H1 (cell line): ENCODE measurements at regions not wholly inside any gene's neighbourhood (a gene's known extent, or its start where the extent isn't known, plus 50 kb on each side); places are given as distances from the start of the nearest gene placed in this dataset.
"Not testable (repeated sequence)": the region's sequence is repeated elsewhere in the genome, so short reads cannot be mapped to it uniquely, and the experiment has no call there.

Experiments
- CTCF ChIA-PET: fragments of 300-600 bp; sonication (Branson Sonifier 250); formaldehyde crosslinking; loops from one replicate; lab custom pipeline; 2021; ENCODE audit not compliant: partially characterized antibody; lab: Charles Lee
- POLR2A ChIA-PET: fragments of 300-600 bp; sonication (Branson Sonifier 250); formaldehyde crosslinking; loops from one replicate; lab custom pipeline; 2021; ENCODE audit warnings: inconsistent platforms; ENCODE audit not compliant: partially characterized antibody; lab: Charles Lee
- DNase-seq, 2 experiments: peaks; one replicate each; pipeline versions ENCODE4 v3.0.0 to v3.0.0-alpha.2; 2010 to 2022; ENCODE audit warnings: low spot score in 2 of 2, low read depth in 1 of 2, mixed read lengths in 1 of 2
- FAIRE-seq: peaks from 2 replicates; lab custom pipeline; 2011; peaks lifted over from hg19 to GRCh38; lab: Jason Lieb, UNC
- H2AFZ ChIP-seq: 2 replicates; pipeline ENCODE4 v1.8.1; 2012; ENCODE audit warnings: low read length, inconsistent platforms
- H2AK5ac ChIP-seq: 2 replicates; pipeline ENCODE4 v1.6.1; 2013; ENCODE audit warnings: low read depth, low read length
- H2BK120ac ChIP-seq: replicated peaks from 2 replicates; pipeline ENCODE3; 2013; ENCODE audit warnings: low read depth, low read length, inconsistent platforms
- H2BK12ac ChIP-seq: 2 replicates; pipeline ENCODE4 v1.6.1; 2013; ENCODE audit warnings: low read depth, low read length
- H2BK15ac ChIP-seq: 2 replicates; pipeline ENCODE4 v1.6.1; 2013; ENCODE audit warnings: low read length
- H2BK20ac ChIP-seq: 2 replicates; pipeline ENCODE4 v1.6.1; 2013; ENCODE audit warnings: low read length
- H2BK5ac ChIP-seq: 2 replicates; pipeline ENCODE4 v1.6.1; 2013; ENCODE audit warnings: low read depth, low read length
- H3K14ac ChIP-seq: 2 replicates; pipeline ENCODE4 v1.6.1; 2013; ENCODE audit warnings: inconsistent platforms; ENCODE audit not compliant: insufficient read length
- H3K18ac ChIP-seq: 2 replicates; pipeline ENCODE4 v1.6.1; 2013; ENCODE audit warnings: low read length; ENCODE audit errors: extremely low read depth
- H3K23ac ChIP-seq: 2 replicates; pipeline ENCODE4 v1.6.1; 2013; ENCODE audit warnings: inconsistent platforms; ENCODE audit not compliant: insufficient read length
- H3K23me2 ChIP-seq: 2 replicates; pipeline ENCODE4 v1.6.1; 2013; ENCODE audit warnings: low read depth, low read length
- H3K27ac ChIP-seq: 2 replicates; pipeline ENCODE4 v1.6.1; 2011; ENCODE audit warnings: low read depth, low read length, inconsistent platforms
- H3K27me3 ChIP-seq, 4 experiments: replicated peaks in 1 of 4; 1 replicate in 1 of 4; 2 replicates in 3 of 4; pipeline versions ENCODE4 v1.6.1 to v1.8.1; 2011 to 2013; ENCODE audit warnings: low read length in 3 of 4, mild to moderate bottlenecking in 3 of 4, inconsistent platforms in 2 of 4, mixed read lengths in 2 of 4, moderate library complexity in 1 of 4; ENCODE audit not compliant: control insufficient read depth in 3 of 4, insufficient read depth in 3 of 4; ENCODE audit errors: extremely low read depth in 1 of 4
- H3K36me3 ChIP-seq, 4 experiments: 2 replicates each; pipeline versions ENCODE4 v1.6.1 to v1.8.1; 2011 to 2013; ENCODE audit warnings: mild to moderate bottlenecking in 4 of 4, low read length in 3 of 4, moderate library complexity in 2 of 4, control low read depth in 1 of 4, inconsistent platforms in 1 of 4; ENCODE audit not compliant: insufficient read depth in 4 of 4, control insufficient read depth in 2 of 4
- H3K4ac ChIP-seq: replicated peaks from 2 replicates; pipeline ENCODE3; 2013; ENCODE audit warnings: low read length, low read depth, mixed read lengths, inconsistent platforms; ENCODE audit not compliant: insufficient read length
- H3K4me1 ChIP-seq, 4 experiments: replicated peaks in 1 of 4; 1 replicate in 1 of 4; 2 replicates in 3 of 4; pipeline versions ENCODE4 v1.6.1 to v1.8.1; 2011 to 2013; ENCODE audit warnings: low read length in 3 of 4, inconsistent platforms in 2 of 4, mixed read lengths in 1 of 4; ENCODE audit not compliant: insufficient read depth in 4 of 4, control insufficient read depth in 3 of 4
- H3K4me2 ChIP-seq, 2 experiments: 2 replicates each; pipeline versions ENCODE4 v1.6.1 to v1.8.1; 2011 to 2013; ENCODE audit warnings: low read depth in 2 of 2, low read length in 2 of 2, control low read depth in 1 of 2, inconsistent platforms in 1 of 2, mild to moderate bottlenecking in 1 of 2; ENCODE audit not compliant: insufficient read depth in 1 of 2
- H3K4me3 ChIP-seq, 4 experiments: fragments of 200-600, 300-600 bp in 1 of 4; sonication (generic), shearing (Covaris generic), sonication (Bioruptor Twin) in 1 of 4; 2 replicates each; pipeline versions ENCODE4 v1.5.1 to v1.8.1; 2011 to 2016; ENCODE audit warnings: low read length in 4 of 4, low read depth in 3 of 4, control low read depth in 2 of 4, inconsistent platforms in 2 of 4, mild to moderate bottlenecking in 2 of 4, mixed read lengths in 1 of 4, moderate library complexity in 1 of 4; ENCODE audit not compliant: insufficient read depth in 2 of 4; ENCODE audit errors: extremely low read depth in 1 of 4
- H3K56ac ChIP-seq: replicated peaks from 2 replicates; pipeline ENCODE3; 2013; ENCODE audit warnings: low read depth, mild to moderate bottlenecking, mixed read lengths, low read length, inconsistent platforms; ENCODE audit not compliant: insufficient read length
- H3K79me1 ChIP-seq: 2 replicates; pipeline ENCODE4 v1.6.1; 2013; ENCODE audit warnings: low read depth, low read length, control low read depth
- H3K79me2 ChIP-seq, 2 experiments: 2 replicates each; pipeline versions ENCODE4 v1.6.1 to v1.8.1; 2012 to 2013; ENCODE audit warnings: low read length in 2 of 2, mild to moderate bottlenecking in 2 of 2, inconsistent platforms in 1 of 2; ENCODE audit not compliant: insufficient read depth in 2 of 2, control insufficient read depth in 1 of 2
- H3K9ac ChIP-seq, 4 experiments: replicated peaks in 1 of 4; 1 replicate in 1 of 4; 2 replicates in 3 of 4; pipeline versions ENCODE4 v1.6.1 to v1.8.1; 2011 to 2013; ENCODE audit warnings: low read depth in 3 of 4, low read length in 3 of 4, control low read depth in 2 of 4, mild to moderate bottlenecking in 2 of 4, moderate library complexity in 2 of 4, inconsistent platforms in 1 of 4; ENCODE audit errors: extremely low read depth in 1 of 4
- H3K9me3 ChIP-seq, 2 experiments: 2 replicates each; pipeline versions ENCODE4 v1.6.1 to v1.8.1; 2012 to 2013; ENCODE audit warnings: mild to moderate bottlenecking in 2 of 2, moderate library complexity in 2 of 2, control low read depth in 1 of 2, inconsistent platforms in 1 of 2, low read depth in 1 of 2, low read length in 1 of 2, mixed read lengths in 1 of 2; ENCODE audit not compliant: insufficient read depth in 2 of 2
- H4K20me1 ChIP-seq, 2 experiments: replicated peaks in 1 of 2; 2 replicates each; pipeline versions ENCODE3 to v1.8.1; 2011 to 2013; ENCODE audit warnings: inconsistent platforms in 2 of 2, low read length in 2 of 2, mild to moderate bottlenecking in 1 of 2; ENCODE audit not compliant: insufficient read depth in 2 of 2, control insufficient read depth in 1 of 2
- H4K5ac ChIP-seq: 2 replicates; pipeline ENCODE4 v1.6.1; 2013; ENCODE audit warnings: low read length, low read depth, mixed read lengths, inconsistent platforms; ENCODE audit not compliant: insufficient read length
- H4K8ac ChIP-seq: 2 replicates; pipeline ENCODE4 v1.8.0; 2013; ENCODE audit warnings: mild to moderate bottlenecking, moderate library complexity, low read length, inconsistent platforms; ENCODE audit not compliant: insufficient read depth; ENCODE audit errors: extremely low read depth
- H4K91ac ChIP-seq: replicated peaks from 2 replicates; pipeline ENCODE3; 2013; ENCODE audit warnings: low read length, mixed read lengths, inconsistent platforms; ENCODE audit not compliant: insufficient read length
- WGBS, 2 experiments: shearing (Covaris generic) in 1 of 2; methylation state at CpG; one replicate each; pipeline versions ENCODE4 v1.1.6 to v1.1.7; 2013 to 2015; ENCODE audit warnings: low lambda C conversion rate in 2 of 2, mixed read lengths in 2 of 2, inconsistent platforms in 1 of 2, low coverage in 1 of 2, missing lambda C conversion rate in 1 of 2; ENCODE audit not compliant: insufficient replicate concordance in 2 of 2, insufficient coverage in 1 of 2, insufficient read length in 1 of 2; ENCODE audit errors: extremely low coverage in 1 of 2, missing lambda C conversion rate in 1 of 2; 5-methylcytosine and 5-hydroxymethylcytosine counted together

DNA sequence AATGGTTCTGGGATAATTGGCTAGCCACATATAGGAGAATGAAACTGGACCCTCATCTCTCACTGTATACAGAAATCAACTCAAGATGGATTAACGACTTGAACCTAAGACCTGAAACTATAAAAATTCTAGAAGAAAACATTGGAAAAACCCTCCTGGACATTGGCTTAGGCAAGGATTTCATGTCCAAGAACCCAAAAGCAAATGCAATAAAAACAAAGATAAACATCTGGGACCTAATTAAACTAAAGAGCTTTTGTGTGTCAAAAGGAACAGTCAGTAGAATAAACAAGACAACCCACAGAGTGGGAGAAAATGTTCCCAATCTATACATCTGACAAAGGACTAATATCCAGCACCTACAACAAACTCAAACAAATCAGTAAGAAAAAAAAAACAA lies 524.3 kb upstream of the CADM1 start:
- H2BK120ac ChIP-seq, FAIRE-seq, H3K9me3 ChIP-seq, H2BK20ac ChIP-seq, H3K9ac ChIP-seq, H2AK5ac ChIP-seq, H3K4me2 ChIP-seq, DNase-seq, H2BK12ac ChIP-seq, H3K23ac ChIP-seq, H4K5ac ChIP-seq, H3K56ac ChIP-seq, POLR2A ChIA-PET, H3K23me2 ChIP-seq, H4K20me1 ChIP-seq, H3K36me3 ChIP-seq, H3K79me1 ChIP-seq, H3K18ac ChIP-seq, H4K8ac ChIP-seq, CTCF ChIA-PET, H3K4ac ChIP-seq, H3K27me3 ChIP-seq, H4K91ac ChIP-seq, H2AFZ ChIP-seq, H3K79me2 ChIP-seq, H3K14ac ChIP-seq, H3K4me3 ChIP-seq, H3K4me1 ChIP-seq, H2BK5ac ChIP-seq, H3K27ac ChIP-seq, H2BK15ac ChIP-seq: not testable (repeated sequence)
- 83% methylated on average over 1 of the region's 1 CpG; no CpG with 5 or more reads in 1 of the 2 experiments for WGBS, 2 experiments
